ENCODE measurements at regions not wholly inside any gene's neighbourhood (a gene's known extent, or its start where the extent isn't known, plus 50 kb on each side); places are given as distances from the start of the nearest gene placed in this dataset.

DNA sequence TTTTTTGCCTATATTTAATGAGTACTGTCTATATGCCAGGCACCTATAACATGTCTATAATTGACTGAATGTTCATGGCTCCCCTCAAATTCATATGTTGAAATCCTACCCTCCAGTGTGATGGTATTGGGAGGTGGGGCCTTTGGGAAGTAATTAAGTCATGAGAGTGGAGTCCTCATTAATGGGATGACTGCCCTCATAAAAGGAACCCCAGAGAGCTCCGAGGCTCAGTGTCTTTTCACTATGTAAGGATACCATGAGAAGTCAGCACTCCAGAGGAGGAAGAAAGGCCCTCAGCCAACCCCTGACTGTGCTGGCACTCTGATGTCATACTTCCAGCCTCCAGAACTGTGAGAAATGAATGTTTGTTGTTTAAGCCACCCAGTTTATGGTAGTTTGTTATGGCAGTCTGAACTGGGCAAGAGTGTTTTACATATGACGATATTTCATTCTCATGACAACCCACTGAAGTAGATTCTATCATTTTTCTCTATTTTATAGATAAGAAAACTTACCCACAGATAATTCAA is 61.1 kb upstream of the PCGF5 start:
- TF ChIP-seq SPI1 (IDR thresholded peaks at IDR 0.05; ENCODE audit: low read depth, low read length) (no peak), PAX5 (IDR thresholded peaks at IDR 0.05; ENCODE audit: insufficient read depth, low read length, severe bottlenecking) (no peak), POU2F2 (IDR thresholded peaks at IDR 0.05; ENCODE audit: low read depth, low read length) (no peak), POLR2AphosphoS5 (IDR thresholded peaks at IDR 0.05; ENCODE audit: low read depth, low read length) (no peak)
- DNase-seq (ENCODE audit: insufficient read length, low spot score): no peak
- no peak for FAIRE-seq

DNA sequence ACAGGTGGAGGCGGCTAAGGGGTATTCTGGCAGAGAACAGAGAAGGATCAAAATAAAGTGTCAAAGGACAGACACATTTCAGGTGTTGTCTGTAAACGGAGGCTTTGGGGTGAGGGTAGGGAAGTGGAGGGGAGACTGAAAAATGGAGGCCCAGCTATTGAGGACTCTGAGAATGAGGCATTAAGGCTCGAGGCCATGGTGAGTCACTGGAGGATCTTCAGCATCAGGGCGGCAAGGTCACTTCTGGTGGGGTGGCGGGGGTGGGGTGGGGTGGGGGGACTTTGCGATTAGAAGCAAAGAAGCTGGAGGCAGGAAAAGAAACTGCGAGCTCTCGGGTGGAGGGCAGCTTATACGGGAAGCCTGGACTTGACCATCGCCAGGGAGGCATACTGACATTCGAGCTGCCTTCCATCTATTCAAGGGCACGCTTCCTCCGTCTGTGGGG is 58.4 kb upstream of the PCGF5 start:
- TF ChIP-seq POU2F2 (IDR thresholded peaks at IDR 0.05; ENCODE audit: low read depth, low read length) (no peak), SPI1 (IDR thresholded peaks at IDR 0.05; ENCODE audit: low read depth, low read length) (no peak), PAX5 (IDR thresholded peaks at IDR 0.05; ENCODE audit: insufficient read depth, low read length, severe bottlenecking) (no peak), TAF1 (IDR thresholded peaks at IDR 0.05; ENCODE audit: low read depth, low read length) (no peak), POLR2A (IDR thresholded peaks at IDR 0.05; ENCODE audit: low read depth, low read length) (no peak), POLR2AphosphoS5 (IDR thresholded peaks at IDR 0.05; ENCODE audit: low read depth, low read length) (no peak)
- FAIRE-seq (peak; percentile 50), DNase-seq (ENCODE audit: insufficient read length, low spot score) (no peak)

DNA sequence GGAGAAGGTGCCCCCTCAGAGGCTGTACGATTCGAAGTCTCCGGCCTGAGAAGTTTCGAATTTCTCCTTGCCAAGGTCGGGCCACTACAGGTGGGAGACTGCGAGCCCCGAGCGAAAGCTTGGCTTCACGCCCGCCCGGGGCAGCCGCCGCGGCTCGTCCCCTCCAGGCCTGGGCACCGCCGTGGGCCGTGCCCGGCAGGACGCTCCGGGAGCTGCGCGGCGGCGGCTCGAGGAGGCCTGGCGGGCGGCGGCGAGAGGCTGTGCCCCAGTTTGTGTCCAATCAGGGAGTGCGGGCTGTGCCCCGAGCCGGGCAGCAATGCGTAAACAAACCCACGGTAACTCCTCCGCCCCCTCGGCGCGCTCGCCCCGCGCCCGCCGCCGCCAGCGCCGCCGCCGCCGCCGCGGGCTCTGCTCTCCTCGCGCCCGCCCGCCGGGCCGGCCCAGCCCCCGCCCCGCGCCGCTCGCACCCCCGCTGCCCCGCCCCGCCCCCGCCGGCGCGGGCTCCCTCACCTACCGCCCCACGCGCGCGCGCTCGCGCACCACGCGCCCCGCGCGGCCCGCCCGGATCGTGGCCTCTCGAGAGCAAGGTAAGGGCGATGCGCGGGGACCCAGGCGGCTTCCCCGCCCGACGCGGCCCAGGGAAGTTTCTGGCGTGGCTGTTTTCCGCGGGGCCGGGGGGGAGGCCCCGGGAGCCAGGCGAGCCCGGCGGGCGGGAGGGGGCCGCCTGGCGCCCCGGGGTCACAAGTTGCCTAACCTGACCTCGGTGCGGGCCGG is 57.8 kb upstream of the PCGF5 start:
- TF ChIP-seq POLR2AphosphoS5 (IDR thresholded peaks at IDR 0.05; ENCODE audit: low read depth, low read length) (no peak), PAX5 (IDR thresholded peaks at IDR 0.05; ENCODE audit: insufficient read depth, low read length, severe bottlenecking) (no peak), POU2F2 (IDR thresholded peaks at IDR 0.05; ENCODE audit: low read depth, low read length) (no peak), POLR2A (IDR thresholded peaks at IDR 0.05; ENCODE audit: low read depth, low read length) (no peak), TAF1 (IDR thresholded peaks at IDR 0.05; ENCODE audit: low read depth, low read length) (no peak), SPI1 (IDR thresholded peaks at IDR 0.05; ENCODE audit: low read depth, low read length) (no peak)
- FAIRE-seq: peak; percentile 63
- peak; percentile 47 for DNase-seq (ENCODE audit: insufficient read length, low spot score)

DNA sequence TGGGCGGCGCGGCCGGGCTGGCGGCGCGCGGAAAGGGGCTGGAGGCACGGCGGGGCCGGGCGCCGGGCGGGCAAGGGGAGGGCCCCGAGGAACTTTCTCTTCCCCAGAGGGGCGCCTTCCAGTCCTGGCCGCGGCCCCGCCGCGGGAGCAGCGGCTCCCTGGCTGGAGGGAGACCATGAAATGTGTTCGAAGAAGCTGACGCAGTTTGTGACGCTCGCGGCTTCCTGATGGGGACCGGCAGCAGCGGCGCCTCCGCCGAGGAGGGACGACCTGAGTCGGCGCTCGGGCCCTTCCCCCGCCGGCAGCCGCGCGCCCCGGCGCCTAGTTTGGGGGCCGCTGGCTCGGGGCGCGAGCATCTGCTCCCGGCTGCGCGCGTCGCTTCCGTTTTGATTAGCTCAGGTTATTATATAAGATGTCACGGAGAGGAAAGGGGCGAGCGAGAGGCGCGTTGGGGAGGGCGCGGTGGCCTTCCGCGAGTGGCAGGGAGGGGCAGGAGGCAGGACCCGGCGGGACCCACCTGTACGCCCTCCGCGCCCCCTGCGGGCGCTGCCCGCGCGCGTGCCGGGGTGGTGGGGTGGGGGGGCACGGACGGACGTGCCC is 57.1 kb upstream of the PCGF5 start:
- DNase-seq (ENCODE audit: insufficient read length, low spot score): peak; percentile 62
- TF ChIP-seq POLR2AphosphoS5 (IDR thresholded peaks at IDR 0.05; ENCODE audit: low read depth, low read length) (no peak), POU2F2 (IDR thresholded peaks at IDR 0.05; ENCODE audit: low read depth, low read length) (0 out of 2 replicates have a peak, but pooled peaks have one; percentile 21), TAF1 (IDR thresholded peaks at IDR 0.05; ENCODE audit: low read depth, low read length) (peak; percentile 46; the same call in 1 of the 2 replicates), SPI1 (IDR thresholded peaks at IDR 0.05; ENCODE audit: low read depth, low read length) (no peak), PAX5 (IDR thresholded peaks at IDR 0.05; ENCODE audit: insufficient read depth, low read length, severe bottlenecking) (no peak), POLR2A (IDR thresholded peaks at IDR 0.05; ENCODE audit: low read depth, low read length) (peak; percentile 60; the same call in 1 of the 2 replicates)
- peak; percentile 84 for FAIRE-seq

DNA sequence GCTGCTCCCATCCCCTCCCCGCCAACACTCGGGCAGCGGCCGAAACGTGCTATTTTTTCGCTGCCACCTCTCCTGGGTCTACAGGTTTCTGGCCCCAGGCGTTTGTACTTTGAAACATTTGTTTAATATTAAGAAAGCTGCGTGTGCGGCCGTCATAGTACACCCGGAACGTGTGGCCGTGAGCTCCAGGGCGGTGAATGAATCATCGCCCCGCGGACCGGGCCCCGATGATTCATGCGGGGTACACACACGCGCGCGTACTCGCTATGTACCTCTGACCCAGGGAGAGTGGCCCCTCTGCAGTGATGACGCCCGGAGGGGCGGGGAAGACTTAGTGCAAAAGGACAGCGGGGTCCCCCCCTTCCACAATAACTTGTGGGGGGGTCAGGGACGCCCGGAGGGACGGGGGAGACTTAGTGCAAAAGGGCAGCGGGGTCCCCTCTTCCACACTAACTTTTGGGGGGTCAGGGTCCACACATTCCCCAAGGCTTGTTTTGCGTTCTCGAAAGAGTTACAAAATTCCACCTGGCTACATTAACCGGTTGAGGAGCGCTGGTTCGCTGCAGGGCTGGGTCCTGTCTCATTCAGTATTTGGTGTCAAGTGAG is 56.5 kb upstream of the PCGF5 start:
- DNase-seq (ENCODE audit: insufficient read length, low spot score): peak; percentile 16
- FAIRE-seq: no peak
- TF ChIP-seq POLR2AphosphoS5 (IDR thresholded peaks at IDR 0.05; ENCODE audit: low read depth, low read length) (no peak), TAF1 (IDR thresholded peaks at IDR 0.05; ENCODE audit: low read depth, low read length) (no peak), POU2F2 (IDR thresholded peaks at IDR 0.05; ENCODE audit: low read depth, low read length) (no peak), SPI1 (IDR thresholded peaks at IDR 0.05; ENCODE audit: low read depth, low read length) (no peak), POLR2A (IDR thresholded peaks at IDR 0.05; ENCODE audit: low read depth, low read length) (no peak), PAX5 (IDR thresholded peaks at IDR 0.05; ENCODE audit: insufficient read depth, low read length, severe bottlenecking) (no peak)

DNA sequence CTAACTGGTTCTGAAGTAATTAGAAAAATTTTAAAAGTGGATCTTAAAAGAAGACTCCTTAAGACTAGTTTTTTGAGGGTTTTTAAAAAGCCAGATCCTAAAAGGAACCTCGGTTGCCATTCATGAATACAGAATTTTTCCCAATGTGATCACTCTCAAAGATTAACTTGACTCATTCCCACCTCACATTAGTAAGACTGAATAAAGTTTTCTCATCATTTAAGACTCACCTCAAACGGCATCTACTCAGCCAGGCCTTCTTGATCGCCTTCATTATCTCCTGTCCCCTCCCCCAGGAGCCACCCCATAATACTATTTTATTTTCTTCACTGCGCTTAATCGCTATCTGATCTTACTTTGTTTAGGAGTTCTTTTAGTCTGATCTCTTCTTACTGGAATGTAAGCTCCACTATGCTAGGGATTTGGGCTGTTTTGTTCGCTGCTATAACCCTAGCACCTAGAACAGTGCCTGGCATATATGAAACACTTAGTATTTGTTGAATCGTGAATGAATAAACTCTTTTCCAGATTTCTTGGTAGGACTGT is 55.9 kb upstream of the PCGF5 start:
- DNase-seq (ENCODE audit: insufficient read length, low spot score): no peak
- no peak for FAIRE-seq
- TF ChIP-seq POU2F2 (IDR thresholded peaks at IDR 0.05; ENCODE audit: low read depth, low read length) (no peak), SPI1 (IDR thresholded peaks at IDR 0.05; ENCODE audit: low read depth, low read length) (no peak), PAX5 (IDR thresholded peaks at IDR 0.05; ENCODE audit: insufficient read depth, low read length, severe bottlenecking) (no peak), TAF1 (IDR thresholded peaks at IDR 0.05; ENCODE audit: low read depth, low read length) (no peak), POLR2A (IDR thresholded peaks at IDR 0.05; ENCODE audit: low read depth, low read length) (no peak), POLR2AphosphoS5 (IDR thresholded peaks at IDR 0.05; ENCODE audit: low read depth, low read length) (no peak)

GRCh38 chr10:91167406-91167805 is 53.1 kb upstream of the PCGF5 start:
- FAIRE-seq: no peak
- TF ChIP-seq POU2F2 (IDR thresholded peaks at IDR 0.05; ENCODE audit: low read depth, low read length) (no peak), SPI1 (IDR thresholded peaks at IDR 0.05; ENCODE audit: low read depth, low read length) (no peak), PAX5 (IDR thresholded peaks at IDR 0.05; ENCODE audit: insufficient read depth, low read length, severe bottlenecking) (no peak)
- no peak for DNase-seq (ENCODE audit: insufficient read length, low spot score)

- FAIRE-seq: no peak
- DNase-seq (ENCODE audit: insufficient read length, low spot score): no peak
- no peak for TF ChIP-seq POLR2AphosphoS5 (IDR thresholded peaks at IDR 0.05; ENCODE audit: low read depth, low read length)
- no peak for TF ChIP-seq SPI1 (IDR thresholded peaks at IDR 0.05; ENCODE audit: low read depth, low read length)
- no peak for TF ChIP-seq TAF1 (IDR thresholded peaks at IDR 0.05; ENCODE audit: low read depth, low read length)
- TF ChIP-seq POLR2A (IDR thresholded peaks at IDR 0.05; ENCODE audit: low read depth, low read length): no peak
- no peak for TF ChIP-seq POU2F2 (IDR thresholded peaks at IDR 0.05; ENCODE audit: low read depth, low read length)
- TF ChIP-seq PAX5 (IDR thresholded peaks at IDR 0.05; ENCODE audit: insufficient read depth, low read length, severe bottlenecking): no peak
Measured at GRCh38 chr10:91170418-91170817, 50.0 kb upstream of the PCGF5 start.
